ENCODE measurements at regions not wholly inside any gene's neighbourhood (a gene's known extent, or its start where the extent isn't known, plus 50 kb on each side); places are given as distances from the start of the nearest gene placed in this dataset.

DNA sequence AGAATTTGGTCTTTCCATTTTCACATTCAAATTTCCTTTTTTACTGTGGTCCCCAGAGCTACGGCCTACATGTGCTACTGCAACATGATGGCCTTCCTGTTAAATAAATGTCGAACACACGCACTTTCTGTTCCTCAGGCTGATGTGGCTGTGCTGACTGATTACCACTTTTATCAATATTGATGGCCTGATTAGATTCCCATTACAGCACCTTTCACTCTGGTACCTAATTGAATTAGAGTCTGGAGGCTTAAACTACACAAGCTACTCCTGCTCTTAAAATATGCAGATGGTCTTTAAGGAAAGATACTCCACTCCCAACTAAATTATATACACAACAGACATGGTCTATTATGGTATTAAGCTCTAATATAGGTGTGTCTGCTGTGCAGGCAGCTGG is 301.6 kb downstream of the FRK start:
- ChIA-PET POLR2A (ENCODE audit: partially characterized antibody) (no interaction called here), CTCF (ENCODE audit: partially characterized antibody) (no interaction called here)
- WGBS, 2 experiments (ENCODE audit: extremely low coverage in 1 of 2, insufficient coverage in 1 of 2, insufficient read length in 1 of 2, insufficient replicate concordance in 2 of 2, low coverage in 1 of 2, low lambda C conversion rate in 2 of 2, missing lambda C conversion rate in 1 of 2) = 92% methylated on average over 3 of the region's 3 CpGs; no CpG with 5 or more reads in 1 of the 2 experiments

More for the DNA sequence above, 301.6 kb downstream of the FRK start:
- H3K14ac ChIP-seq (ENCODE audit: insufficient read length) = no peak overlapping the region
- no peak overlapping the region for H3K18ac ChIP-seq (ENCODE audit: extremely low read depth, low read length)
- no peak overlapping the region for H4K8ac ChIP-seq (ENCODE audit: extremely low read depth, insufficient read depth, low read length)
- no peaks in the 10 kb centered on the region for H3K79me1 ChIP-seq (ENCODE audit: low read depth, low read length)
- H3K23me2 ChIP-seq (ENCODE audit: low read depth, low read length) = no peaks in the 10 kb centered on the region
- H3K9me3 ChIP-seq (ENCODE audit: insufficient read depth in 2 of 2, low read depth in 1 of 2, low read length in 1 of 2) = no peaks in the 10 kb centered on the region
- H2BK12ac ChIP-seq (ENCODE audit: low read depth, low read length) = no peak overlapping the region
- H2AFZ ChIP-seq (ENCODE audit: low read length) = no peak overlapping the region
- H2BK120ac ChIP-seq (replicated peaks; ENCODE audit: low read depth, low read length) = no peak overlapping the region
- H2BK5ac ChIP-seq (ENCODE audit: low read depth, low read length) = no peak overlapping the region
- no peak overlapping the region for H3K27ac ChIP-seq (ENCODE audit: low read depth, low read length)
- no peaks in the 10 kb centered on the region for H4K20me1 ChIP-seq (replicated peaks in 1 of 2; ENCODE audit: control insufficient read depth in 1 of 2, insufficient read depth in 2 of 2, low read length in 2 of 2)
- no peak overlapping the region for H3K9ac ChIP-seq (replicated peaks in 1 of 4; ENCODE audit: extremely low read depth in 1 of 4, low read depth in 3 of 4, low read length in 3 of 4)
- DNase-seq (ENCODE audit: low read depth in 1 of 2, low spot score in 2 of 2) (no peak), FAIRE-seq (no peak)
- TF ChIP-seq EP300 (IDR thresholded peaks at IDR 0.05; ENCODE audit: borderline replicate concordance in 1 of 2, low read depth in 2 of 2, low read length in 2 of 2) (no peak), CHD1 (IDR thresholded peaks at IDR 0.05; ENCODE audit: low read depth, low read length) (no peak), HDAC6 (IDR thresholded peaks at IDR 0.05; ENCODE audit: low read depth, low read length) (no peak), ZNF274 (IDR thresholded peaks at IDR 0.05; ENCODE audit: borderline replicate concordance, extremely low read depth, low read length) (no peak)
- H3K36me3 ChIP-seq (ENCODE audit: control insufficient read depth in 2 of 4, insufficient read depth in 4 of 4, low read length in 3 of 4) = no peaks in the 10 kb centered on the region
- no peak overlapping the region for H3K4me2 ChIP-seq (ENCODE audit: insufficient read depth in 1 of 2, low read depth in 2 of 2, low read length in 2 of 2)
- no peak overlapping the region for H4K5ac ChIP-seq (ENCODE audit: insufficient read length, low read depth, low read length)
- H3K4me1 ChIP-seq (replicated peaks in 1 of 4; ENCODE audit: control insufficient read depth in 3 of 4, insufficient read depth in 4 of 4, low read length in 3 of 4) = no peaks in the 10 kb centered on the region
- no peak overlapping the region for H2BK20ac ChIP-seq (ENCODE audit: low read length)
- no peak overlapping the region for H3K4me3 ChIP-seq (ENCODE audit: extremely low read depth in 1 of 4, insufficient read depth in 2 of 4, low read depth in 3 of 4, low read length in 4 of 4)
- H3K4ac ChIP-seq (replicated peaks; ENCODE audit: insufficient read length, low read depth, low read length) = no peak overlapping the region
- H3K23ac ChIP-seq (ENCODE audit: insufficient read length) = no peak overlapping the region
- no peak overlapping the region for H4K91ac ChIP-seq (replicated peaks; ENCODE audit: insufficient read length, low read length)
- H2BK15ac ChIP-seq (ENCODE audit: low read length) = no peak overlapping the region
- H3K79me2 ChIP-seq (ENCODE audit: control insufficient read depth in 1 of 2, insufficient read depth in 2 of 2, low read length in 2 of 2) = no peaks in the 10 kb centered on the region
- no peak overlapping the region for H3K56ac ChIP-seq (replicated peaks; ENCODE audit: insufficient read length, low read depth, low read length)
- H2AK5ac ChIP-seq (ENCODE audit: low read depth, low read length) = no peak overlapping the region
- H3K27me3 ChIP-seq (replicated peaks in 1 of 4; ENCODE audit: control insufficient read depth in 3 of 4, extremely low read depth in 1 of 4, insufficient read depth in 3 of 4, low read length in 3 of 4) = no peaks in the 10 kb centered on the region
